Osteocyte (in vitro differentiated cells): ENCODE measurements at regions not wholly inside any gene's neighbourhood (a gene's known extent, or its start where the extent isn't known, plus 50 kb on each side); places are given as distances from the start of the nearest gene placed in this dataset.

Experiments used
- DNase-seq: peaks from one replicate; pipeline ENCODE4 v3.0.0; 2021; ENCODE audit warnings: mixed read lengths; ENCODE audit not compliant: unreplicated experiment; ENCODE audit errors: extremely low spot score
- H3K27ac Mint-ChIP-seq: one replicate; pipeline ENCODE4 v1.8.0; 2021; ENCODE audit warnings: mild to moderate bottlenecking, mixed read lengths; ENCODE audit not compliant: unreplicated experiment
- H3K27me3 Mint-ChIP-seq: one replicate; pipeline ENCODE4 v1.8.0; 2021; ENCODE audit warnings: mixed read lengths; ENCODE audit not compliant: unreplicated experiment
- H3K36me3 Mint-ChIP-seq: one replicate; pipeline ENCODE4 v1.8.0; 2021; ENCODE audit warnings: mixed read lengths; ENCODE audit not compliant: unreplicated experiment
- H3K4me1 Mint-ChIP-seq: one replicate; pipeline ENCODE4 v1.8.0; 2021; ENCODE audit warnings: mixed read lengths; ENCODE audit not compliant: unreplicated experiment
- H3K4me3 Mint-ChIP-seq: one replicate; pipeline ENCODE4 v1.8.0; 2021; ENCODE audit warnings: mild to moderate bottlenecking, moderate library complexity, mixed read lengths; ENCODE audit not compliant: unreplicated experiment
- H3K9me3 Mint-ChIP-seq: one replicate; pipeline ENCODE4 v1.8.0; 2021; ENCODE audit warnings: mixed read lengths; ENCODE audit not compliant: unreplicated experiment
- CTCF ChIP-seq: fragments of 200-600 bp; sonication (generic); IDR thresholded peaks from 2 replicates; pipeline ENCODE4 v1.5.0; 2021; ENCODE audit warnings: antibody characterized with exemption, mild to moderate bottlenecking, moderate library complexity

- no peaks in the 10 kb centered on the region for H3K4me1 Mint-ChIP-seq
- H3K27ac Mint-ChIP-seq = no peak overlapping the region
- no peak for DNase-seq
- no peaks in the 10 kb centered on the region for H3K9me3 Mint-ChIP-seq
- H3K36me3 Mint-ChIP-seq = no peaks in the 10 kb centered on the region
- TF ChIP-seq CTCF = no peak
- no peak overlapping the region for H3K4me3 Mint-ChIP-seq
- peaks cover 5% of the 10 kb centered on the region for H3K27me3 Mint-ChIP-seq
Observed at GRCh38 chr4:108567831-108568230, 52.5 kb upstream of the RPL34 start.

DNA sequence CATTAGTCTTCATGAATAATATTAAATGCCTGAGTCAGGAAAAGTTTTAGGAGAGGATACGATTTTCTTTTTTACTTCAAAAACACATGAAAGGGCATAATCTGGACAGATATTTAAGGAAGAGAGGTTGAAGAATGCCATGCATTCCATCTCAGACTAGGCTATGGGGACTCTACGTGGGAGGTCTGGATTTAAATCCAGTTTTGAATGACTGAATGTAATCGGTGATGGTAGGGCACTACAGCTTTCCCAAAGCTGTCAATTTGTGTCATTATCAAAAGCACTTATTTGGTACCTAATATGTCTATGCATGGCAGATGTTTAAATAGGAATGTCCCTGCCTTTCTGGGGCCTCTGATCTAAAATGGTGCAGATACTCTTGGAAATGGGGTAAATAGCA, 59.3 kb upstream of the RPL34 start:
- Mint-ChIP-seq H3K4me1 (peaks cover 15% of the 10 kb centered on the region), H3K36me3 (no peaks in the 10 kb centered on the region), H3K9me3 (peaks cover 4% of the 10 kb centered on the region), H3K27me3 (no peaks in the 10 kb centered on the region), H3K27ac (peak overlapping the region; percentile 43), H3K4me3 (no peak overlapping the region)
- TF ChIP-seq CTCF = no peak
- DNase-seq = no peak

DNA sequence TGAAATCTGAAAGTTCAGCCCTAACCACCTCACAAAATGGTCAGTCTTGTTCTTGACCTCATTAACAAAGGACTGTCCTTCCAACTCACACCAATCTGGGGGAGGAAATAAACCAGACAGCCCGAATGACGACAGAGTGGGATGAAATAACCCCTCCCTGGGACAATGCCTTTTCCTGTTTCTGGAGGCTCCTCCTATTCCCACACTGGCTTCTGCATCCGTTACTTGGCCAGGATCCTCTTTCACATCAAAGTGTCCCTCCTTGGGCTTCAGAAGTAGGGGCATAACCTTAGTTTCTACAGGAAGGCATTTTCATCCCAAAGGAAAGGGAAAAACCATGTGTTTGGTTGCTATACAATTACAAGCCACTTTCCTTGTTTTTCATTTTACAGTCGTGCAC, 59.8 kb upstream of the RPL34 start:
- DNase-seq = no peak
- TF ChIP-seq CTCF = no peak
- H3K4me3 Mint-ChIP-seq = no peak overlapping the region
- H3K9me3 Mint-ChIP-seq = peaks cover 6% of the 10 kb centered on the region
- H3K36me3 Mint-ChIP-seq = no peaks in the 10 kb centered on the region
- peaks cover under 1% of the 10 kb centered on the region for H3K27me3 Mint-ChIP-seq
- H3K4me1 Mint-ChIP-seq = peaks cover 15% of the 10 kb centered on the region
- H3K27ac Mint-ChIP-seq = no peak overlapping the region

DNA sequence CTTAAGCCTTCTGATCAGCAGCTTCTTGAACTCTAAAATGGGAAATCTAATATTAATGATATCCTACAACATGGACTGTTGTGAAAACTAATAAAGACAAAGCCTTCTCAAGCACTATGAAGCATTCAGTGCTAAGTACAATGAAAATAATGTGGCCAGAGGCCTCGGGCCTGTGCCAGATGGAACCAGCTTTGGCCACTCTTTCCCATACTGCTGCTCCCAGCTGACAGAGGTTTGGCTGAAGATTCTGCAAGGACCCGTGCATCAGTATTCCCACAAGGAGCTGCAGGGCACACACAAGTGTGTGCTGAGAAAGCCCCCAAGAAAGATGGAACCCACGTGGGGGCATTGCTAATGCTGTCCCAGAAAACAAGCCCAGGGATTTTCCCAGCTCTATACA, 60.5 kb upstream of the RPL34 start:
- no peak for DNase-seq
- peaks cover 12% of the 10 kb centered on the region for H3K9me3 Mint-ChIP-seq
- H3K4me1 Mint-ChIP-seq = peaks cover 15% of the 10 kb centered on the region
- H3K36me3 Mint-ChIP-seq = no peaks in the 10 kb centered on the region
- no peak for TF ChIP-seq CTCF
- H3K4me3 Mint-ChIP-seq = no peak overlapping the region
- H3K27me3 Mint-ChIP-seq = peaks cover 7% of the 10 kb centered on the region
- H3K27ac Mint-ChIP-seq = no peak overlapping the region

- no peak for TF ChIP-seq CTCF
- H3K27me3 Mint-ChIP-seq = peaks cover 10% of the 10 kb centered on the region
- H3K27ac Mint-ChIP-seq = no peak overlapping the region
- peaks cover 15% of the 10 kb centered on the region for H3K4me1 Mint-ChIP-seq
- H3K9me3 Mint-ChIP-seq = peaks cover 12% of the 10 kb centered on the region
- no peak for DNase-seq
- no peak overlapping the region for H3K4me3 Mint-ChIP-seq
- H3K36me3 Mint-ChIP-seq = no peaks in the 10 kb centered on the region
Observed at GRCh38 chr4:108559068-108559793, 61.1 kb upstream of the RPL34 start.
